T-helper 9 cell (primary cell): ENCODE measurements at regions not wholly inside any gene's neighbourhood (a gene's known extent, or its start where the extent isn't known, plus 50 kb on each side); places are given as distances from the start of the nearest gene placed in this dataset.

Source experiments
- DNase-seq: peaks from one replicate; pipeline ENCODE4 v3.0.0-alpha.2; 2020

GRCh38 chr15:60215225-60215963 lies 182.4 kb downstream of the ANXA2 start:
- no peak for DNase-seq

GRCh38 chr15:60217161-60217560 lies 180.6 kb downstream of the ANXA2 start:
- no peak for DNase-seq

GRCh38 chr15:60218256-60218655 lies 179.5 kb downstream of the ANXA2 start:
- no peak for DNase-seq

GRCh38 chr15:60219866-60220265 lies 177.9 kb downstream of the ANXA2 start:
- no peak for DNase-seq

- DNase-seq: no peak
These were observed 176.4 kb downstream of the ANXA2 start for GRCh38 chr15:60221356-60221755.

- DNase-seq: no peak
These were observed 175.4 kb downstream of the ANXA2 start for GRCh38 chr15:60222404-60222803.

GRCh38 chr15:60223176-60223575 lies 174.6 kb downstream of the ANXA2 start:
- no peak for DNase-seq

- DNase-seq: no peak
These were observed 170.9 kb downstream of the ANXA2 start for GRCh38 chr15:60226924-60227323.

- no peak for DNase-seq
These were observed 169.7 kb downstream of the ANXA2 start for GRCh38 chr15:60228101-60228500.

- DNase-seq: no peak
These were observed 169.2 kb downstream of the ANXA2 start for GRCh38 chr15:60228619-60229018.

- no peak for DNase-seq
These were observed 161.7 kb downstream of the ANXA2 start for GRCh38 chr15:60235951-60236710.

GRCh38 chr15:60237446-60237845 lies 160.3 kb downstream of the ANXA2 start:
- DNase-seq: no peak

- DNase-seq: no peak
These were observed 154.0 kb downstream of the ANXA2 start for GRCh38 chr15:60243769-60244168.

- DNase-seq: no peak
These were observed 153.0 kb downstream of the ANXA2 start for GRCh38 chr15:60244813-60245212.

- no peak for DNase-seq
These were observed 147.5 kb downstream of the ANXA2 start for GRCh38 chr15:60250316-60250715.

- no peak for DNase-seq
These were observed 146.3 kb downstream of the ANXA2 start for GRCh38 chr15:60251300-60252070.

GRCh38 chr15:60254416-60254815 lies 143.4 kb downstream of the ANXA2 start:
- DNase-seq: no peak

GRCh38 chr15:60255390-60255789 lies 142.4 kb downstream of the ANXA2 start:
- no peak for DNase-seq

- no peak for DNase-seq
These were observed 140.1 kb downstream of the ANXA2 start for GRCh38 chr15:60257591-60258159.

GRCh38 chr15:60259469-60259868 lies 138.3 kb downstream of the ANXA2 start:
- no peak for DNase-seq

GRCh38 chr15:60264088-60264487 lies 133.7 kb downstream of the ANXA2 start:
- DNase-seq: no peak

- no peak for DNase-seq
These were observed 133.2 kb downstream of the ANXA2 start for GRCh38 chr15:60264566-60264965.

- no peak for DNase-seq
These were observed 132.7 kb downstream of the ANXA2 start for GRCh38 chr15:60265057-60265456.
